Epidermal melanocyte (primary cell): ENCODE measurements at regions not wholly inside any gene's neighbourhood (a gene's known extent, or its start where the extent isn't known, plus 50 kb on each side); places are given as distances from the start of the nearest gene placed in this dataset.
"Not testable (repeated sequence)": the region's sequence is repeated elsewhere in the genome, so short reads cannot be mapped to it uniquely, and the experiment has no call there.

Experiments used
- DNase-seq: peaks from one replicate; pipeline ENCODE4 v3.0.0; 2011; ENCODE audit warnings: low spot score; ENCODE audit not compliant: insufficient read length

DNA sequence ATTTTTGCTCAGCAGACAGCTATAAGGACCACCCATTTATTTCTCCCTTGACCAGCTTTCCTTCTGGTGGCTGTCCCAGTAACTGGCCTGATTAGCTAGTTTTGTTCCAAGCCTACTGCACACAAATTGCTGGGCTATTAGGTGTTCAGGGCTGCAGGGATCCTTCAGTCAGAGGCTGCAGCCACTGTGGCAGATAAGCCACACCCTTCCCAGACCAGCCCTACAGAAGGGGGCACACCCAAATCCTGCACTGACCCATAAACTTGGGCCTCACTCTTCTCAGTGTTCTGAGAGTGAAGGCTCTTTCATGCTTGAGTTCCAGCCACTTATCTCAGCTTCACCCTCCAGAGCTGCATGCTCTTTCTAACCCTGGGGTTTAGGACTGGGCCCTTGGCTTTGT, 200.0 kb downstream of the AASDHPPT start:
- DNase-seq: no peak

DNA sequence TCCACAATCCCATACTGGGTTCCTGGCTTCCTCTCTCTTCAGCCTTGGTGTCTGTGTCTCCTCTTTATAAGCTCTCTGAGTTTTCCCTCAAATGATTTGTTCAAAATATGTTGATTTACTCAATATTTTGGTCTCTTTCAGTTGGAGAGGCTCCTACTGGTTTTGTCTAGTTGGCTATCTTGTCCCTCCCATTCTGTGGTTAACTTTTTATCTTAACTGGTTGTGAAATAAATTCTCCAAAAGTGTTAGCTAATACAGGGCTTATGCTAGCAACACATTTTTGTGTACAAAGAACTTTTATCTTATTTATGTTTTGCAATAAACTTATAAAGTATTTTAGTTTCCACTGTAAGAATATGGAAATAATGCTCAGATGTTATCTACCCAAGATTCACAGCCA, 200.9 kb downstream of the AASDHPPT start:
- DNase-seq: no peak

DNA sequence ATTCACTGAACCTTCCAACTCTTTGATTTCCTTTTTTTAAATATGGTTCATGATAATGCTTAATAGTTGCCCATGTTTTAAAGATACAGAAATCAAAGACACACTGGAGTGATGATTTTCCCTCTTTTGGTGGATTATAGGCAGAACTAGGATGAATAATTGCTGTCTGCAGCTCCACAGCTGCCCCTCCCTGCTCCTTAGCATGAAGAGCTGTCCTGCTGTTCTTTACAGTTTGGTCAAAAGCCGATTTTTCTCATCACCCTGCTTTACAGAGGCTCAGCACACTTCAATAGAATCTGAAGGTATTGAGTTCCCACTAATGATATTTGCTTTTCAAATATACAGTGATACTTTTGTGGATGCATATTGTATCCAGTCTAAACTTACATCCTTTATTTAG, 202.6 kb downstream of the AASDHPPT start:
- DNase-seq: no peak

DNA sequence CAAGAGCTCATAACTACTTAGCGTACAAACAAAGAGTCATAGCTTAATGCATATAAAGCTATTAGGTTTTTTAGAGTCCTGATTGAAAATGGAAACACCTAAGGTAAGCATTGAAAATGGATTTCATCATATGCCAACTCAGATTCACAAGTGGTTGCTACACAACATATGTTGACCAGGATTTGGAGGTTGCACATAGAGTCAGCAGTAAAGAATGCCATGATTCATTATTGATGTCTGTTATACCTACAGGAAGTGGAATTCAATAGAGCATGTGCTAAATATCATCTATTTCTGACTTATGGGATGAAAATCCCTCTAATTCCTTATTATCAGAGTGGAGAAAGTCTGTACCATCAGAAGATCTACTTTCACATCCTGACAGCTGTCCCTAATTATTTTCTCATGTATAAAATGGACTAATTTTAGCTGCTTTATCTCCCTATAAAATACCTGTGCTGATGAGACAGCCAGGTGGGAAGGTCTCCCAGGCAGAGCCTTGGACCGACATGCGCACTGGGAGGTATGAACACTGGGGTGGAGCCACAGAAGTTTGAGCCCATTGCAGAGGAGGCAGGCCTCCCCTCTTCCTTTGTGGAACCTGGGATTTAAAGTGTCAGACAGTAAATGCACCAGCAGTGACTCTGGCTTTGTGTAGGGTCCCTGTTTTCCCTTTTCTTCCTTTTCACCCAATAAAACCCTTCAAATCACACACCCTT, 204.2 kb downstream of the AASDHPPT start:
- no peak for DNase-seq

DNA sequence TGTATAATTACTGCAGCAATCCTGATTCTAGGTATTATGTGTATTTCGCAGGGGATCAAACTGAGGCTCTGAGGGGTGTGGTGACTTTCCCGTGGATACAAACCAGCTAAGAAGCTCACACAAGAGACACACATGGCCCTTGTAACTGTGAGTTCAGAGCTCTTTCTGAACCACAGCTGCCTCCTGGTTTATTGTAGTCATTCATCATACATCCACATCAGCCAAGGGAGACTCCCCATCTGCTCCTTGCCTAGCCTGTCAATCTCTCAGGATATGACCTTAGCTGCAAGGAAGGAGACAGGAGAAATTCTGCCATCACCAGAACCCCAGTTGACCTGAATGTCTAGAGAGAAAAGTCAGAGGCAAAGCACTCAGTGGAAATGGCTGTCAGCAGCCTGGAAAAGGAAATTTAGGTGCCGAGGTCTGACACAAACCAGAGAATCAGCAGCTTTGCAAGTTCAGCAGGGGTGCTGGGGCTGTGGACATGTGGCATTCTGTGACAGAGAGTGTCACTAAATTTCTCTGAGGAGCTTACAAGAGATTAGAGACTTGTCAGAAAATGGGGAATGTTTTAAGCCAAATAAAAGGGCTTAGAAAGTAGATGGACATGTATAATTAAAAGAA, 209.5 kb downstream of the AASDHPPT start:
- no peak for DNase-seq

DNA sequence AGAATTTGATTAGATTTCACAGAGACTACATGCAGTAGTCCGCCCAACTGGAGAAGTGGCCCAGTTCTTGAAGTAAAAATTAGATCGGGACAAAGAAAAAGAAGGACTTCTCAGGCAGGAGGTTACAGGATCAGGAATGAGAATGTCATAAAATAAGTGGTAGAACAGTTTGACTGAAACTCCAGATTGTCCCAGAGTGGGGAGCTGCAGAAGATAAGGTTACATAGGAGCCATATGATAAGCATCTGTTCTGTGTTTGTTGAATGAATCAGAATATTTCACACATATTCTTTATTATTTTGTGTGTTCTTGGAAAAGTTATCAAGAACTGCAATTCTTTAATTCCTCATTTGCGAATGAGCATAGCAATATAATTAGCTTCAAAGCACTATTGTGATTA, 210.6 kb downstream of the AASDHPPT start:
- no peak for DNase-seq

DNA sequence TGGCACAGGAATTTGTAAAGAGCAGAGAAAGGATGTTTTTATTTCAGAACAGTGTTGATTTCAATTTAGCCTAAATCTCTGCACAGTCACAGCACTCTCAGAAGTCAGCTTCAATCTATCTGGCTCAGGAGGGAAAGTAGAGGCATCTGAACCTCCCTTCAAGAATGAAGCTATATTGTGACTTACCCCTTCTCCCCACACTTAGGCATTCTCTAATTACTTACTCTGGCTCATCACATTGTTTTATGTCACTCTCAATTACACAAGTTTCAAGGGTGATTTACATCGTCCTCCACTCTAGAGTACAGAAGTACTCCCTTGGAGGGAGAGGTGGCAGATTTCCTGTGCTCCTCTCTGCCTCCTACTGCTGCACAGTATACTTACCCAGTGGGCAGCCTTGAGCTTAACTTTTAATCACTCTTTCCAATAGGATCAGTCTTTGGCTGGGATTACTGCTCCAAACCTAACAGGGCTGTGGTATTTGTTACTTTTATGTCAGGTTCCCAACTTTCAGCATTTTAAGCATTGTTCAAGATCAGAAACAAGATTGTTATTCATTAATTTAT, 211.4 kb downstream of the AASDHPPT start:
- DNase-seq: no peak

DNA sequence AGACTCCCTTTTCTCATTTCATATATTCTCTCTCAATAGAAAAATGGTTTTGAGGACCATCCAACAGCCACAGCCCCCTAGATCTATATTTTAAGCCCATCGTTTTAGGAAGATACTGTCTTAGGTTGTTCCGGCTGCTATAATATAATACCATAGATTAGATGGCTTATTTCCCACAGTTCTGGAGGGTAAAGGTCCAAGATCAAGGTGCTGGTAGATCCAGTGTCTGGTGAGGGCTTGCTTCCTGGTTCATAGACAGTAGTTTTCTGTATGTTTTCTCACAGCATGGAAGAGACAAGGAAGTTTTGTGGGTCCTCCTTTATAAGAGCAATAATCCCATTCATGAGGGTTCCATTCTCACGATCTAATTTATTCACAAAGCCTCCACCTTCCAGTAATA, 215.1 kb downstream of the AASDHPPT start:
- no peak for DNase-seq

DNA sequence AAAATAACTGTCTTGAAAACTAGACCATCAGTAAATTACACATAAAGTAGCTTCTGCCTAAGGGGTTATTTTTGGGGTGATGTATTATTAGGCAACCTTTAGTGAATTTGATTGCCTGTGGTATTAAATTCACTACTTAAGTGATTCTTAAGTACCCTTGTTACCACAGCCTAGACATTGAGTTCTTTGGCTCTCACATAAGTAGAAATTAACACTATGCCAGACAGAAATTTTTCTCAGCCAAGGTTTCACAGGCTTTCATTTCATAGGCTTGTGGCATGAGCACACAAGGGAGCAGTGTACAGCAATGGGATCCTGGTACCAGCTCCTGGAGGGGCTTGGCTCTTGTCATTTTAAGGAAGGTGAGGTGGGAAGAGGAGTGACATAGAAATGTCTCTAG, 218.5 kb downstream of the AASDHPPT start:
- no peak for DNase-seq

DNA sequence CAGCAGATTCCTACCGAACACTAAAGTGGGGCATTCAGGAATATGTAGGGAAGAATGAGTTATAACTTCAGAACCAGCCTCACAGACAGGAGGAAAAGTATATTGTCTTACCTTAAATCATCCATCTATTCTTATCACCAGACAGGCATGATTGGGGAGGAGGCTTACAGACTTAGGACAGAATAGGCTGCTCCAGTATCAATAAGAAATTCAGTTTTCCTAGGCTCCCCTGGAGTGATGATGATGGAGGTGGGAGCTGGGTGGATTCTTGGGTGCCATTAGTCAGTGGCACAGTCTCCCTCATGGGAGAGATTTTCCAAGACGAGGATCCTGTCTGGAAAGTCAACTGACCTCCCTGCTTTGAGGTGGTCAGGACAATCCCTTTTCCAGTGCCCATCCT, 225.0 kb downstream of the AASDHPPT start:
- DNase-seq: no peak

DNA sequence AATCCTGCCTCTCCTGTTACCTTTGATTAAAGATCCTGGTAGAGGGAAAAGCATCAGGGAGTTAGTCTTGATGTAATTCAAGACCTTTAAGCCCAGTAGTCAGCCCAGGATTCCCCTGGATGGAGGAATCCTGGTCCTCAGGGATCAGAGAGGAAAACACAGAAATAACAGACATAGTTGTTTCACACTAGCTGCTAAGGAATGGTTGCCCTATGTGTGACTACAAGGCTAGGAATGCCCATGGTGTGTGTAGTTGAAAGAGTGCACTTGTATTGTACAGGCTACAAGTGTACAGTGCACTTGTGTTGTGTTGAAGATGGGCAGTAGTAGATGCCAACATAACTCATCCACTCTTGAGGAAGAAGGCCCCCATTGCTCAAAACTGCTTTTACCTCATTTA, 226.8 kb downstream of the AASDHPPT start:
- DNase-seq: no peak

DNA sequence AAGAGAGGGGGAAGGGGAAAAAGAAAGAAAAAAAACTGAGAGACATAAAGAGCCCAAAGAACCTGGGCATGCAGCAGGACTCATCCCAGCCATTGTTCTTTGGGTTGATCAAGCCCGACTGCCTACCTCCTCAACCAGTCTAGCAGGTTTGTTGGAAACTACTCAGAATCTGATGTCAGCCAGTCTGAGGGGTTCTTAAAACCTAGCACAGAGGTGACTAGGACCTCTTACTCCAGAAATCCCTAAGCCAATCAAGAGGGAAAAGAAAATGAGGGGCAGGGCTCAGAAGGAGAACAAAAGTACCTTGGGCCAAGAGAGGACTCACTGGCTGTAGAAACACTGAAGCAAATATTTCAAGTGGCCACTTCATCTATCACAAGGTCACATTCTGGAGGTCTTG, 228.0 kb downstream of the AASDHPPT start:
- DNase-seq: no peak

DNA sequence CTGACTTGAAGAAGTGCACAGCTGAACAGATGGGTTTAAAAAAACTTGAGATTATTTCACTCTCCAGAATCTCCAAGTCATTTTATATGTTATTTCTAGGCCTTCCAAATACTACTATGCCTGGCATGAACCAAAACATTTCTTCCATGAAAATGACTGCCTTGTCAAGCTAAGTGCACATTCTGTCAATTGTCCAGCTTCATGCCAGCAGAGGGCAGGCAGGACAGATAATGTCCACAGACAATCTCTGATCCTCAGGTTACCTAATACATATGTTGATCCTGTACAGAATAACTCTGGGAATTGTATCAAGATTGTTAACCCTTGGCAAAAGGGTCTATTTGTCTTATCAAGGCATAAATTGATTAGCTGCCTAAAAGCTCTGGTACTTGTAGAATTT, 229.5 kb downstream of the AASDHPPT start:
- DNase-seq: no peak

DNA sequence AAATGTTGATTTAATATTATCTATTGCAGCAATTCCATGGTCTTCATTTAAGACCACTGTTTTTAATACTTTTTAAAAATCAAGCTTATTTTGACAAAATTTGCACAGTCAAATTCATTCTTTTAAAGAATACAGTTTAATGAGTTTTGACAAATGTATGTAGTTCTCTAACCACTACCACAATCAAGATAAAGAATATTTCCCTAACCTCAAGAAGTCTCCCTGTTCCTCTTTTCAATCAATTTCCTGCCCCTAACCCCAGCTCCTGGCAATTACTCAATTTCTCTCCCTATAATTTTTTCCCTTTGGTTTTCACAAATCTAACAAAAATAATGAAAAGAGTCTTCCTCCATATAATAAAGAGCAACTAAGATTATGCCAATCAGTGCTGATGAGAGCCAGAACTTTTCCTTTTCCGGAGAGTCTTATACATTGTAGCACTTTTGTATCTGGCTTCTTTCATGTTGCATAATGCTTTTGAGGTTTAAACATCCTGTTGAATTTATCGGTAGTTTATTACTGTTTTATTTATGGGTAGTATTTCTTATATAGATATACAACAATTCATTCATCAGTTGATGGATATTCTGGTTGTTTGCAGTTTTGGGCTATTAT, 231.7 kb downstream of the AASDHPPT start:
- no peak for DNase-seq

DNA sequence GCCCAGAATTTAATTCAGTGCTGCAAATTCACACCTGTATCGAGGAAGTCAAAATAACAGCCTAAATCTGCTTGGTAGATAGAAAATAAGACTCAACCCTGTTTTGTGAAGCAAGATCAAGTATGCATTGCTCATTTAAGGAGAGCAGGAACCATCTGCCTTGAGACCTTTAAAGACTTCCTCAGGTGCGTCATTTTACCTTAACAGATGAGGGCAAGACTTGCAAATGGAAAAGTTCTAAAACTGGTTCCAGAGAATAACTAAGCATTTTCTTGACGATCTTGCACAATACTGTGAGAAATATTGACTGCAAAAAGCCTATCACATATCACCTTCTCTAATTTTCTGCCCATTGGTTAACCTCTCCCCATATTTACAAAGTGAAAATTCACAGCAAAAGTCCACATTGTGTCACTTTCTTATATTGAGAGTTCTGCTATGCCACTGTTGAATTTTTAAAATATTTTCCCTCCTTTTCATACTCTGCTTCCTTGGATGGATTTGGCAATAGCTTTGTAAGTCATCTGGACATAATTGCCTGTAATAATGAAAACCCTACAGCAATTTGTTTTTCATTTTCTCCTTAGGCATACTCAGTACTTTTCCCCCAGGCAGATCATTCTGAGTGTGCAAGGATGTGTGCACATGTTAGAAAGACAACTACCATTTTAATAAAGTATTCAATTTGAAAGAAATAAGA, 234.2 kb downstream of the AASDHPPT start:
- no peak for DNase-seq

DNA sequence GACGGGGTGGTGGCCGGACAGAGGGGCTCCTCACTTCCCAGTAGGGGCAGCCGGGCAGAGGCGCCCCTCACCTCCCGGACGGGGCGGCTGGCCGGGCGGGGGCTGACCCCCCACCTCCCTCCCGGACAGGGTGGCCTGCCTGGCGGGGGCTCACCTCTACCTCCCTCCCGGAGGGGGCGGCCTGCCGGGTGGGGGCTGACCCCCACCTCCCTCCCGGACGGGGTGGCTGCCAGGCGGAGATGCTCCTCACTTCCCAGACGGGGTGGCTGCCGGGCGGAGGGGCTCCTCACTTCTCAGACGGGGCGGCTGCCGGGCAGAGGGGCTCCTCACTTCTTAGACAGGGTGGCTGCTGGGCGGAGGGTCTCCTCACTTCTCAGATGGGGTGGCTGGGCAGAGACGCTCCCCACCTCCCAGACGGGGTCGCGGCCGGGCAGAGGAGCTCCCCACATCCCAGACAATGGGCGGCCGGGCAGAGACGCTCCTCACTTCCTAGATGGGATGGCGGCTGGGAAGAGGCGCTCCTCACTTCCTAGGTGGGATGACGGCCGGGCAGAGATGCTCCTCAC, 239.8 kb downstream of the AASDHPPT start:
- not testable (repeated sequence) for DNase-seq

DNA sequence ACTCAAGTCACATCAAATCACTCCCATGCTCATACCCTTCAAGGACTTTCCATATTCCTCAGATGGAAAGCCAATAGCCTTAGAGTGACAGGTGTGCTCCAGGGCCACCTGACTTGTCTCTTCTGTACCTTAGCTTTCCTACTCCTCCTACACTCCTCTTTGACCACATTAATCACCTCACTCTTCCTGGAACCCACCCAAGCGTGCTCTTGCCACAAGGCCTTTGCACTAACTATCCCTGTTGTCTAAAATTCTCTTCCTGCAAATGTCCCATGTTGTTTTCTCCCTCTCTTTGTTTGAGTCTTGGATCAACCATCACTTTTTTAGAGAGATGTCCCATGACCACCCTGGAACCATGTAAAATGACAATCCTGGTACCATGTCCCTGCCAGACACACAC, 244.1 kb downstream of the AASDHPPT start:
- DNase-seq: no peak

DNA sequence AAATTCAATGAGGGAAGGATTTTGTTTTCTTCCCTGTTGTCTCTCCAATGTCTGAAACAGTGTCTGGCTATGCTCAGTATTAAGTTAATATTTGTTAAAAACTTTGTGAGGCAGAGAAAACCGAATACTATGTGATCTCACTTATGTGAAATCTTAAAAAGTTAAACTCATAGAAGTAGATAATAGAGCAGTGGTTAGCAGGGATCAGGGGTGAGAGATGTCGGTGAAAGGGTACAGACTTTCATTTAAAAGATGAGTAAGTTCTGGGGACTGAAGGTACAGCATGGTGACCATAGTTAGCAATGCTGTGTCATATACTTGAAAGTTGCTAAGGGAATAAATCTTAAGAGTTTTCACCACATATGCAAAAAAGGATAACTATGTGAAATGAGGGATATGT, 244.6 kb downstream of the AASDHPPT start:
- DNase-seq: no peak

DNA sequence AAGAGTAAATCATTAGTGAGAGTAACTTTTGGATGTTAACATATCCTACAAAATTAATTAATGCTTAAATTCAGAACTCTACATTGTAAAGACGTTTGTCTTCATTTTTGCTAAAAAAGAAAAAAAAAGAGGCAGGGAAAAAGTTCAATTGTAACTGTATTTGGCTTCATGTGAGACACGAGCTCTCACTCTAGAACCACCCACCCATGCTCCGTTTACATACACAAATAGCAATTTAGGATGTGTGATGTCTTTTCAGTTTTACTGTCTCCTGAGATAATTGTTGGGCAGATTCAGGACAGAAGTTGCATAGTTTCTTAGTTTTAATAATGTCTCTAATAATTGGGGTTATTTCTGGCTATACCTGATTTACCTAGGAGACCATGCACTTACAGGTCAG, 248.6 kb downstream of the AASDHPPT start:
- DNase-seq: no peak

DNA sequence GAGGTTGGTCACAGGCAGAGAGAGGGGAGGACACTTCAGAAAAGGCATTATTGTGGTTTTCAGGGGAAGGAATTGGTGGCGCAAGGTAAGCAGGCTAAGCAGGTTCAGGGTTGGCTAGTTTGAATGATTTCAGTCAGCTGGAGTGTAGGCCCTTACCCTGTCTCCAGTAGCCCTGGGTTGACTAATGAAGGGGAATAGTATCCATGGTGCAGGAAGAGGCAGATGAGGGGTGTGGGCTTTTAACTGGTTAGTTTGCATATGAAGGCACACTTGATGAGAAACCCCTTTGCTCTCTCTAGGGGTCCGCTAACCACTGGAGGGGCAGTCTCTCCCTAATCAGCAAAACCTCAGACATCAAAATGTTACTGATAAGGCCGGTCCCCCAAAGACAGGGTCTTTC, 249.7 kb downstream of the AASDHPPT start:
- no peak for DNase-seq

DNA sequence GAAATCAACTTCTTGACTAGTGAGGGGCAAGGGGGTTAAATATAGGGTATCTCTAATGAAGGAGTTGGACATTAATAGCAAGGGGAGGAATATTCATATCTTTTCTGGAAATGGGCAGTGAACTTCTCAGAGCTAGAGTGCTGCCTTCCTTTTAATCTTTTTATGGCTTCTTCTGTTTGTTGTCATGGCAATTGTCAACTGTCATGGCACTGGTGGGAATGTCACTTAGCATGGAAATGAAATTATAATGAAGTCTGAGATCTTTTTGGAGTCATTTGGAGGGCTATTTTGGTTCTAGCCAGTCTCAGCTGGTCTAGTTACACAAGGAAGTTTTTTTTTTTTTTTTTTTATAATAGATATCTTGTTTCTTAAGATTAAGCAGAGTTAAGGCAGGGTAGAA, 250.2 kb downstream of the AASDHPPT start:
- DNase-seq: no peak
